Adipocyte (in vitro differentiated cells): ENCODE measurements at regions not wholly inside any gene's neighbourhood (a gene's known extent, or its start where the extent isn't known, plus 50 kb on each side); places are given as distances from the start of the nearest gene placed in this dataset.
A peak's percentile ranks its signal among the peaks of the same experiment; 100 is the strongest.

Source experiments
- DNase-seq: peaks from one replicate; pipeline ENCODE4 v3.0.0-alpha.2; 2015; ENCODE audit warnings: low read depth
- H3K27me3 ChIP-seq: replicated peaks from 2 replicates; pipeline ENCODE4 v1.7.0; 2013; ENCODE audit warnings: mild to moderate bottlenecking, low read length, moderate library complexity; ENCODE audit not compliant: control insufficient read depth, insufficient read depth
- H3K36me3 ChIP-seq: 2 replicates; pipeline ENCODE4 v1.7.0; 2013; ENCODE audit warnings: low read length, mild to moderate bottlenecking, moderate library complexity; ENCODE audit not compliant: control insufficient read depth, insufficient read depth, severe bottlenecking
- H3K4me1 ChIP-seq: 2 replicates; pipeline ENCODE4 v1.7.0; 2013; ENCODE audit warnings: mild to moderate bottlenecking, low read length, moderate library complexity; ENCODE audit not compliant: control insufficient read depth, insufficient read depth
- H3K4me3 ChIP-seq: 2 replicates; pipeline ENCODE4 v1.7.0; 2013; ENCODE audit warnings: mild to moderate bottlenecking, low read length, moderate library complexity
- H3K9ac ChIP-seq: 2 replicates; pipeline ENCODE4 v1.7.0; 2013; ENCODE audit warnings: mild to moderate bottlenecking, low read length, moderate library complexity
- H3K9me3 ChIP-seq: 2 replicates; pipeline ENCODE4 v1.7.0; 2013; ENCODE audit warnings: mild to moderate bottlenecking, low read length, moderate library complexity; ENCODE audit not compliant: control insufficient read depth

DNA sequence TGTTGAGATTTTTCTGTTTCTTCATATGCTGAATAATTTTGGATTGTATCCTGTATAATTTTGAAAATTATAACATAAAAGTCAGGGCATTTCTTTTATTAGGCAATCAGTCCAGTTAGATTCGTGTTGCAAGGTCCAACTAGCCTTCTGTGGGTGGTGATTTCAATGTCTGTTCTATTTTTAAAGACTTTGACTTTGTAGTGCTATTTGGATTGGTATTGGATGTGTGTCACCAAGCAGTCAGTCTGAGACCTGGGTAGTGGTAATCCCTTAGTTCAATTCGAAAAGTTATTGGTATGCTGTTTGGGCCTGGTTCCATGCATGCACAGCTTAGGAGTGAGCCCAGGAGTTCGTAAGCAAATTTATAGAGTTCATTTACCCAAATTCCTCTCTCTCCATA is 82.2 kb downstream of the EPDR1 start:
- H3K9me3 ChIP-seq = no peaks in the 10 kb centered on the region
- DNase-seq = peak; percentile 29
- peak overlapping the region; percentile 63 for H3K9ac ChIP-seq
- no peaks in the 10 kb centered on the region for H3K36me3 ChIP-seq
- no peaks in the 10 kb centered on the region for H3K27me3 ChIP-seq
- H3K4me1 ChIP-seq = peaks cover 54% of the 10 kb centered on the region
- H3K4me3 ChIP-seq = peak overlapping the region; percentile 51

DNA sequence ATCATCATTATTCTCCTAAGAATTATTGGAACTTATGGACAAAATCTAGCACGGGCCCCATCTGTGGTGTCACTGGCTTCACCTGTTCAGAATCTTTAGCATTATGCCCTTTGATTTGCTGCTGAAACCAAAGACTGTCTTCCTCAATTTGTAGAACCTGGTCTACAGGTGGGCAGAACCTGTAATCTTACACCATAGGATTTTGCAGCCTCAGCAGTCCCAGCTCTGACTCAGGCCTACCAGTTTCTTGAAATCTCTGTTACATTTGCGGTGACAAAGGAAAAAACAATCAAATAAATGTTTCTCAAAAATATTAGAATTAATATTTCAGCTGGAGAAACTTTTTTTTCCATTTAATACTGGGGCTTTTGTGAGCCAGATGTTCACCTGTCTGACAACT is 86.1 kb downstream of the EPDR1 start:
- no peaks in the 10 kb centered on the region for H3K36me3 ChIP-seq
- no peaks in the 10 kb centered on the region for H3K27me3 ChIP-seq
- H3K9ac ChIP-seq = no peak overlapping the region
- H3K9me3 ChIP-seq = peaks cover 7% of the 10 kb centered on the region
- peaks cover 22% of the 10 kb centered on the region for H3K4me1 ChIP-seq
- no peak overlapping the region for H3K4me3 ChIP-seq
- DNase-seq = no peak

DNA sequence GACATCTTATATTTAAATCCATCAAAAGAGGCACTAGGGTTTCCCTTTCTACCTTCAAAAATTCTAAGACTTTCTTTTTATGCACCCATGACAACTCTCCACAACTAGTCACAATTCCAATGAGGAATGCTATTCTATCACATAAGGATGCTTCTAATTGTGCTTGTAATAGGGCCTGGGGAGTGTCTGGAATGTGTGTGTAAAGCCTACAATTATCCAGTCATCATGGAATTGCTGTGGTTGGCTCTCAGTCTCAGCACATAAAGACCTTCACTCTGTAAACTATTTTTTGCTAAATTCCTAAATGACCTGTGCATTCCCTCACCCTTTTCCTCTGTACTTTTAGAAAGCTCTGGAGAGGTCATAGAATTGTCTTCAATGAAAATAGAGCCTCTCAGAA is 86.7 kb downstream of the EPDR1 start:
- Histone ChIP-seq H3K9me3 (peaks cover 7% of the 10 kb centered on the region), H3K36me3 (no peaks in the 10 kb centered on the region), H3K9ac (no peak overlapping the region), H3K4me3 (no peak overlapping the region), H3K4me1 (peaks cover 16% of the 10 kb centered on the region), H3K27me3 (no peaks in the 10 kb centered on the region)
- DNase-seq = no peak

DNA sequence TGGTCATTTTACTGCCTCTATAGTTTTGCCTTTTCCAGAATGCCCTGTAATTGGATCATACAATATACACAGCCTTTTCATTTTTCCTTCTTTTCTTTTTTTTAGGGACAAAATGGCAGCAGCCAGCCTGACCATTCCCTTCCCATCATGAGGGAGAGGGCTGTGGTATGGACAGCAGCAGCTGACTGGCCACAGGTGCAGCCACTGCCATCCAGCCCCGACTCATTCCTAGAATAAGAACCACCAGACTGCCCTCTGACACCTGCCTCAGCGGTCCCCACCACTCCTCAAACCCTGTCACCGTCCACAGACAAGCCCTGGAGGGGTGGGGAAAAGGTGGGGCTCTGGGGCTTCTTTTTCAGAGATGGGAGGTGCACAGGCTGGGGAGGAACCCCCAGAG is 92.8 kb downstream of the EPDR1 start:
- Histone ChIP-seq H3K4me1 (peaks cover 3% of the 10 kb centered on the region), H3K9me3 (peaks cover 7% of the 10 kb centered on the region), H3K4me3 (no peak overlapping the region), H3K9ac (no peak overlapping the region), H3K27me3 (no peaks in the 10 kb centered on the region), H3K36me3 (no peaks in the 10 kb centered on the region)
- no peak for DNase-seq

DNA sequence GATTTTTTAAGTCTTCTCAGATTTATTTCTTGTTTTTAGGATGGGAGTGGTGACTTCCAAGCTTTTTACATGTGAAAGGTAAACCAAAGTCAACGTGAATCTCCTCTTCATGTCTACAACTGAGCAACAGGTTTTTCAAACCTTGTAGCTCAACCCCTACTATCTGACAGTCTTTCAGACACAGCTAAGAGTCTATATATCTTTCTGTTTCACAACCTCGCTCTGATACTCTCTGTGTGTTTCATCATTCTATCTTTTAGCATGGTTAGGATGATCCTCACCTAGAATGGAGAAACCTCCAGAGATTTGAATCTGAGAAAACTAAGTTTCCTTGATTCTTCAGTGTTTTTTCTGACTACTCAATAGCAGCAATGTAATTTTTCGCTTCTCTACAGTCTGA is 96.1 kb downstream of the EPDR1 start:
- Histone ChIP-seq H3K4me1 (peaks cover 6% of the 10 kb centered on the region), H3K36me3 (no peaks in the 10 kb centered on the region), H3K9ac (no peak overlapping the region), H3K4me3 (no peak overlapping the region), H3K27me3 (no peaks in the 10 kb centered on the region), H3K9me3 (no peaks in the 10 kb centered on the region)
- no peak for DNase-seq

DNA sequence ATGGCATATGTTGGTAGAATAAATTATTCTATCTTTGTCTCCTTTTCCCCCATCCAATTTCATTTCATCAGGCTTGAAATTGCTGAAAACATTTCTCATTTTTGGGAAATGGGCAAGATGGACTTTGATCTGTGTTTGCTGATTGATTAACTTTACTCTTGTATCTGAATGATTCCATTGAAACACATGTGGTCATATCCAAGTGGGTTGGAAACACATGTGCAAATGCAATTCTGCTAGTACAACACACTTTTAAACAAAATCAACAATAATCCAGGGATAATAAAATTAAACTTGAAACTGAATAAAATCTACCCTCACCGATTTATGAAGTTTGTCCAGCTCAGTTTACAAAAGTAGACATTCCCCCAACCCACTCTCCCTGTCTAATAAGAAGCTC is 96.9 kb downstream of the EPDR1 start:
- Histone ChIP-seq H3K36me3 (no peaks in the 10 kb centered on the region), H3K4me3 (no peak overlapping the region), H3K4me1 (peaks cover 6% of the 10 kb centered on the region), H3K9ac (no peak overlapping the region), H3K9me3 (no peaks in the 10 kb centered on the region), H3K27me3 (no peaks in the 10 kb centered on the region)
- no peak for DNase-seq

DNA sequence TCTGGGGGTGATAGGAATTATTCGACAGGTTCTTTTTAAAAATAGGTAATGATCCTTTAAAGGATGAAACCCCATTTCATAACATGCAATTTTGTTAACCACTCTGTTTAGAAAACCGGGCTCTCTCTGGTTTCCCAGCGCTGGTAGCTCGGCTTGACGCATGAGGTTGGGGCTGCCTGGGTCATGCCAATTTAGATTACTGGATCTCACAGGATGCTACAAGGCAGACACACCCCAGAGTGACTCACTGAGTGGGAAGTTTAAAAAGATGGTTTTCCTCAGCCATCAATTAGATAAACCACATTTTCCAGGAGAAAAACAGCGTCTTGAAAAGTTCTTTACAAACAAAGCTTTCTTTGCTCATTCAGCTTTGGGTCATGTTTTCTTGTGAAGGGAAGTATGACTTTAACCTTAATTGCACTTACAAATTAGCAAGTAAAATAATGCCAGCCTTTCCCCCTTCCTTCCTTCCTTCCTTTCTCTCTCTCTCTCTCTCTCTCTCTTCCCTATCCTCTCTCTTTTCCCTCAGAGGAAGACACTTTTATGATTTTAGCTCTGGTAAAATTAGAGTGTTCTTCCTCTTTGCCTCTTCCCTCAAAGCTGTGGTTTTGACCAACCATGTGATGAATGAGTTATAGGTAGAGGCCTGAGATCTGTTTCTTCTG is 99.8 kb downstream of the EPDR1 start:
- H3K4me1 ChIP-seq = peaks cover 6% of the 10 kb centered on the region
- peak; percentile 30 for DNase-seq
- H3K36me3 ChIP-seq = no peaks in the 10 kb centered on the region
- H3K9ac ChIP-seq = no peak overlapping the region
- no peak overlapping the region for H3K4me3 ChIP-seq
- no peaks in the 10 kb centered on the region for H3K27me3 ChIP-seq
- no peaks in the 10 kb centered on the region for H3K9me3 ChIP-seq

DNA sequence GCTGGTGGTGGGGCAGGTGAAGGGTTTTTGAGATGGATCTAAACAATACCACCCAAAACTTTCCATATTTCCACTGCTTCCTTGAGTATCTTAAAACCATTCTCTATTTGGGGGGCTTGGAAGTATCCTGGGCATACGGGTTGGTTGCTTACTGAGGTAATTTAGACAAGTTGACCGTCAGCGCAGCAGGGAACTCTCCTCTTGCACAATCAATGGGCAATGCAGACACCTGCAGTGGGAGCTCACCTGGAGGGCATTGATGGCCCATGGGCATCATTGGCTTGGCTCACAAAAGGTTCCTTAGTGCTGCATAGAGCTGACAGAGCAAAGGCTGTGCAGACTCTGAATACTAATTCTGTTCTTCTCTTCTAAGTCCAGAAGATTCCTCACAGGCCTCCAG is 101.5 kb downstream of the EPDR1 start:
- H3K36me3 ChIP-seq = no peaks in the 10 kb centered on the region
- H3K4me3 ChIP-seq = no peak overlapping the region
- no peaks in the 10 kb centered on the region for H3K27me3 ChIP-seq
- peaks cover 6% of the 10 kb centered on the region for H3K4me1 ChIP-seq
- no peak for DNase-seq
- no peak overlapping the region for H3K9ac ChIP-seq
- H3K9me3 ChIP-seq = no peaks in the 10 kb centered on the region

DNA sequence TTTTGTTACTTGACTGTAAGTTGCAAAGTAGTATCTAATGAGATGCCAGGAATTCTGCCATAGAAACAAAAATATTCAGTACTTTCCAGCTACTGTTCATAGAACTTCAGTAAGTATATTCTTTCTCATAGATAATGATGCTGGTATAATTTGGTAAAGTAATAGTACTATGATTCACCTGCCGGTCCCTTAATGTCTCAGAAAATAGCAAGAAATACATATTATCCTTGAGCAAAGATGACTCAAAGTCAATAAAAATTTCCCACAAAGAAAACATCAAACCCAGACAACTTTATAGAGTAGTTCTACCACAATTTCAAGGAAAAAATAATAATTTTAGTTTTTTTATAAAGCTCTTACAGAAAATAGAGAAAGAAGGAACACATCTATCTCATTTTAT is 105.4 kb downstream of the EPDR1 start:
- no peak overlapping the region for H3K4me3 ChIP-seq
- peaks cover 11% of the 10 kb centered on the region for H3K4me1 ChIP-seq

DNA sequence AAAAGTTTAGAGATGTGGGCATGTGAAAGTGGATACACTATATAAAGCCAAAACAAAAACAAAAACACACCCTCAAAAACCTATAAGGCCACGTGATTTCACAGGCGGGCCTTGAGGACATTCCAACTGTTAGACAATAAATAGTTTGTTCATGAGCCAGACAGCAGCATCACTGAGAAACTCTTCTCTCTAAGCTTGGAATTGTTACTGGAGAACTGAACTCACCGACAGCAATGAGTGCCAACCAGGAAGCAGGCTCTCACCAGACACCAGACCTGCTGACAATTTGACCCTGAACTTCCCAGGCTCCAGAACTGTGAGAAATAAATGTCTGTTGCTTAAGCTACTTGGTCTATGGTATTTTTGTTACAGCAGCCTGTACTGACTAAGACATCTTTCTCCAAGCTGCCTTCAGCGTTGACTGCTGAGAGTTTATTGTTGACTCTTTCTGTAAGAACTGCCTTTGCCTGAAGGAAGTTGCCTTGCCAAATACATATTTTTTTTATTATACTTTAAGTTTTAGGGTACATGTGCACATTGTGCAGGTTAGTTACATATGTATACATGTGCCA is 107.5 kb downstream of the EPDR1 start:
- Histone ChIP-seq H3K4me1 (peaks cover 11% of the 10 kb centered on the region), H3K9ac (no peak overlapping the region), H3K4me3 (no peak overlapping the region), H3K27me3 (no peaks in the 10 kb centered on the region), H3K36me3 (no peaks in the 10 kb centered on the region), H3K9me3 (no peaks in the 10 kb centered on the region)
- no peak for DNase-seq

More for the DNA sequence above, 105.4 kb downstream of the EPDR1 start:
- Histone ChIP-seq H3K36me3 (no peaks in the 10 kb centered on the region), H3K9me3 (no peaks in the 10 kb centered on the region), H3K9ac (no peak overlapping the region), H3K27me3 (no peaks in the 10 kb centered on the region)
- no peak for DNase-seq

DNA sequence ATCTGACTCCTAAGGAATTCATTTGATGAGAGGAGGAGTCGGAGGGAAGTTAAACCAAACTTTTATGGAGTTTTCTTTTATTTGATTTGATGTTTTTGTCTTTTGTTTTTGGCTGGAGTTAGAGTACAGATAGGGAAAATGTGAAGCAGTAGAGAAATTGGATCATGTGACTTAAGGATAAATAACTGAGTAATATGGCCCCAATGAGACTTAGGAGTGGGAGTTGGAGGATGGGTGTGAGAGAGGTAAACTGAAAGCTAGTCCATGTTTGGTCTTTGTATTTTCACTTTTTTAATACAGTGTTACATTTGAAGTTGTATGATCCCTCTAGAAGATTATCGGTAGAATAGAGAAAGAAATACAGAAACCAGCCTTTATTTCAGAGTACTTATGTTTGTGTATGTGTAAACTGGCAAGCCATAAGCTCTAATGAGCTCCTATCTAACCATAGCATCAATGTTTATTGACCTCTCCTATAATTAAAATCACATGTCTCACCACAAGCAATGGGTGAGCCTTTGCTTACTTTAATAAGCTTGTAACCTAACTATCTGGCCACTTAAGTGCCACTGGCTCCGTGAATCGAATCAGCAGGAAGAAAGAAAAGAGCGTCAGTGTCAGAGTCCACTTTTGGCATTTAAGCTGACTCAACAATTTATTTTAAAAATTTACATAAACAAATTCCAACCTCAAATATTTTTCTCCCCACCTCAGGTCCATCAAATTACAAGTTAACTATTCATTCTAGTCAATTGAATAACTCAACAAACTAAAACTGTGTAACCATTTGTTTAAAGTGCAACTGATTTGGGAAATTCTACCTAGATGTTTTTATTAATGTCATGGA is 113.8 kb downstream of the EPDR1 start:
- Histone ChIP-seq H3K4me3 (no peak overlapping the region), H3K27me3 (no peaks in the 10 kb centered on the region), H3K9me3 (peaks cover 5% of the 10 kb centered on the region), H3K36me3 (no peaks in the 10 kb centered on the region), H3K4me1 (peaks cover 10% of the 10 kb centered on the region), H3K9ac (no peak overlapping the region)
- no peak for DNase-seq
